CD4-positive, alpha-beta T cell treated with Interferon alpha-2 for 1 hour (primary cell): ENCODE measurements at regions not wholly inside any gene's neighbourhood (a gene's known extent, or its start where the extent isn't known, plus 50 kb on each side); places are given as distances from the start of the nearest gene placed in this dataset.
"Not testable (repeated sequence)": the region's sequence is repeated elsewhere in the genome, so short reads cannot be mapped to it uniquely, and the experiment has no call there.

ENCODE experiments used
- DNase-seq, 2 donors: peaks; one replicate each; pipeline ENCODE4 v3.0.0-alpha.2; 2020 to 2022

DNA sequence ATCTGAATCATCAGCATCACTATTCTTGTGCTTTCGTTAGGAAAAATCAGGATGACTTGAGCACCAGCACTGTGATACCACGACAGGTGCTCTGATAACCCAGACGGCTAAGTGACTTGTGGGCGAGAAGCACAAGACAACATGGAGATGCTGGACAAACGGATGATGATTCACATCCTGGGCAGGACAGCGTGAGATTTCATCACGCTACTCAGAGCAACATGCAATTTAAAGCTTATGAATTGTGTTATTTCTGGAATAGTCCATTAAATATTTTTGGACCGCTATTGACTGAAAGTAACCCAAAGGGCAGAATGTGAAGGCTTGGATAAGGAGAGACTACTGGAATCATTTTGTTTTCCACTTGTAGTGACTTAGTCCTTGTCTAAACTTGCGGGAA, 114.8 kb upstream of the DAPK1 start:
- DNase-seq, result no peak

GRCh38 chr9:87383344-87384150, 114.1 kb upstream of the DAPK1 start:
- no peak for DNase-seq

- DNase-seq, result no peak
These were observed 111.1 kb upstream of the DAPK1 start for GRCh38 chr9:87386490-87387025.

DNA sequence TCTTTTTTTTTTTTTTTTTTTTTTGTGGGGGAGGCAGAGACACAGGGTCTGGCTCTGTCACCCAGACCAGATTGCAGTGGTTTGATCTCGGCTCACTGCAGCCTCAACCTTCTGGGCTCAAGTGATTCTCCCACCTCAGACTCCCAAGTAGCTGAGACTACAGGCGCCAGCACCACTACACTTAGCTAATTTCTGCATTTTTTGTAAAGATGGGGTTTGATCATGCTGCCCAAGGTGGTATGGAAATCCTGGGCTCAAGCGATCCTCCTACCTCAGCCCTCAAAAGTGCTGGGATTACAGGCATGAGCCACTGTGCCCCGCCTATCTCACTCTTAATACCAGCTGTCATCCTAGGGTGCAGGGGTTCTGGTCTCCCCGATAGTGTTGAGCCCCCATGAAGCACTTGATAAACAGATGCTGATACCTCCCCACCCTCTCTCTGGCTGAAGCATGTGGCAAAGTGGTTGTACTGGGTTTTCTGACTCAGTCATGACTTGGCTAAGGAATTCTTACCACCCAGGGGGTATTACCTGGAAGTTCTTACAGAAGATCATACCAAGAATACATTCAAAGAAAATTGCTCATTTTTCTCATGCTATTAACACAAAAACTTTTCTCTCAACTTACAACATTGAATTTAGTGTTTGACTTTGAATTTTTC, 110.2 kb upstream of the DAPK1 start:
- no peak for DNase-seq

DNA sequence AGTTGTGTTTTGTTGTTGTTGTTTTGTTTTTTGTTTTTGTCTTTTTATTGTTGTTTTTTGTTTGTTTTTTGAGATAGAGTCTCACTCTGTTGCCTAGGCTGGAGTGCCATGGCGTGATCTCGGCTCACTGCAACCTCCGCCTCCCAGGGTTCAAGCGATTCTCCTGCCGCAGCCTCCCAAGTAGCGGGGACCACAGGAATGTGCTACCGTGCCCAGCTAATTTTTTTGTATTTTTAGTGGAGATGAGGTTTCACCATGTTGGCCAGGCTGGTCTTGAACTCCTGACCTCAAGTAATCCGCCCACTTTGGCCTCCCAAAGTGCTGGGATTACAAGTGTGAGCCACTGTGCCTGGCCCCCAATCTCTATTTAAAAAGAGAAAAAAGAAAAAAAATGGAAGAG, 109.0 kb upstream of the DAPK1 start:
- not testable (repeated sequence) for DNase-seq

- DNase-seq, result no peak
These were observed 107.7 kb upstream of the DAPK1 start for GRCh38 chr9:87389936-87390335.

GRCh38 chr9:87390361-87390760, 107.3 kb upstream of the DAPK1 start:
- no peak for DNase-seq

- DNase-seq, result no peak
These were observed 105.6 kb upstream of the DAPK1 start for GRCh38 chr9:87392086-87392485.

GRCh38 chr9:87393706-87394230, 103.9 kb upstream of the DAPK1 start:
- DNase-seq, result no peak

- no peak for DNase-seq
These were observed 101.7 kb upstream of the DAPK1 start for GRCh38 chr9:87395804-87396479.

DNA sequence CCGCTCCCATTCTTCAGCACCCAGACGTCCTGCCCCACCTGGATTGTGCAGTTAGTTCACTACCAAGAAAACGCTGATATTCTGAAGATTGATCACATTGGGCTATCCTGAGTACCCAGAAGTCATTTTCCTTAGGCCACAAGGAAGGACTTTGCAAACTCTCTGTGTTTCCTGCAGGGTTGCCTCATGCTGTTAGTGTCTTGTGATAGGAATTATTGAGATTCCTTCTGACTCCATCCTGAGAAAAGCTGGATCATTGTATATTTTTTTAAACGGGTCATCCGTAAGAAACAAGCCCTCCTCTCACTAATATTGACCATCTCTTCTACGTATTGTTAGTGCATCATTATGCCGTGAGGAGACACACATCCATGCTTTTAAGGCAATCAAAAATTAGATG, 96.0 kb upstream of the DAPK1 start:
- no peak for DNase-seq

- no peak for DNase-seq
These were observed 95.1 kb upstream of the DAPK1 start for GRCh38 chr9:87402537-87402936.

GRCh38 chr9:87405677-87406542, 91.8 kb upstream of the DAPK1 start:
- DNase-seq, result peak in 1 of 2 donors; percentile 17

DNA sequence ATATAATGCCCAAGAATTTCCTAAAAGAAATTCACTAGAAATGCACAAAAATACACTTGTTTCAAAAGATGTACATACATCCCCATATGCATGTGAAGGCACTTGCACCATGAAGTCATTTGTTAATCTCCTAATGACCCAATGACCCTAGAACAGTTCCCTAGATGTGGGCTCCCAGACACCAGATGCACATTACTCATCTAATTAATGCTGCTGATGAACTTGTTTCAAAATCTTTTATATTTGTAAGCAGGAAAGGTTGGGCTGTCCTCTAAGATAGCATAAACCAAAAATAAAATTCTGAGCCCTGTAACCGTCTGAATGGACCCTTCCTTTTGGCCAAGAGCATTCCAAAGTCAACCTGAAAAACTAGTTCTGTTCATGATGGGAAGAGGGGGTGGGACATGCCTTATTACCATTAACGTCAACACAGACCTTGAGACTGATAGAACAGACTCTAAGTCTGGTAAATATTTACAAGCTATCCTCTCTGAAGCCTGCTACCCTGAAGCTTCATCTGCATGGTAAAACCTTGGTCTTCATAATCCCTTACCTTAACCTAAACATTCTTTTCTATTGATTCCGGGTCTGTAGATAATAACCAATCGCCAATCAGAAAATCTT, 91.0 kb upstream of the DAPK1 start:
- DNase-seq, result no peak

- not testable (repeated sequence) for DNase-seq
These were observed 87.3 kb upstream of the DAPK1 start for GRCh38 chr9:87410047-87411005.

GRCh38 chr9:87420884-87421283, 76.8 kb upstream of the DAPK1 start:
- no peak for DNase-seq

DNA sequence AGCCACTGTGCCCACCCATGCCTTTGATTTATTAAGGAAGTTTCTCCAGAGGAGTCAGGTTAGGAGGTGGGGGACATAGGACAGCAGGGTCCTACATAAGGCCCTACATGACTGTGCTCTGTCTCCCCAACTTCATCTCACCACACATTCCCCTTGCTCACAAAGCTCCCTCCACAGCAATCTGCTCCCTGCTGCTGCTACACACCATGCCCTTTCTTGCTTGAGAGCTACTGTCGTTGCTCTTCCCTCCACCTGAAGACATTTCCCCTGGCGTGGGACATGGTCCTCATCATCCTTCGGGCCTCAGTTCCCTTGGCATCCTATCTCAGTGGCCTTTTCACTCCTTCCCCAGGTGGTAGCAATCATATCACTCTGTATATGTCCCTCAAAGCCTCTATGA, 75.9 kb upstream of the DAPK1 start:
- no peak for DNase-seq

GRCh38 chr9:87422999-87423398, 74.7 kb upstream of the DAPK1 start:
- DNase-seq, result no peak

DNA sequence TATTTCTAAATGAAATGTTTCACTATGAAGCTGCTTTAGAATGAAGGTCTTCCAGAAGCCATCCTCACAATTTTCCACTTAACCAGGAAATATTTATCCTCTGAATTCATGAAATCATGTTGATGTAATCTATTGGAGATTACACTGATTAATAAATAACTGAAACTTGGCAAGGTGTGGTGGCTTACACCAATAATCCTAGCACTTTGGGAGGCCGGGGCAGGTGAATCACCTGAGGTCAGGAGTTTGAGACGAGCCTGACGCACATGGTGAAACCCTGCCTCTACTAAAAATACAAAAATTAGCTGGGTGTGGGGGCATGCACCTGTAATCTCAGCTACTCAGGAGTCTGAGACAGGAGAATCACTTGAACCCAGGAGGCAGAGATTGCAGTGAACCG, 73.8 kb upstream of the DAPK1 start:
- not testable (repeated sequence) for DNase-seq

- DNase-seq, result no peak
These were observed 72.5 kb upstream of the DAPK1 start for GRCh38 chr9:87425202-87425601.
